Uterus (tissue), 3 donors: ENCODE measurements at regions not wholly inside any gene's neighbourhood (a gene's known extent, or its start where the extent isn't known, plus 50 kb on each side); places are given as distances from the start of the nearest gene placed in this dataset.

Source experiments
- DNase-seq, 2 donors: peaks; one replicate each; pipeline ENCODE4 v3.0.0-alpha.2; 2019 to 2020
- H3K27ac ChIP-seq, 2 donors: fragments of 200-600 bp; sonication (generic); 1 replicate in 1 of 2; 2 replicates in 1 of 2; pipeline ENCODE4 v1.5.1; 2016 to 2018
- H3K27me3 ChIP-seq, 2 donors: fragments of 200-600 bp; sonication (generic); one replicate each; pipeline ENCODE4 v1.5.1; 2018 to 2019; ENCODE audit warnings: control low read depth in 1 of 2
- H3K36me3 ChIP-seq, 2 donors: fragments of 200-600 bp; sonication (generic); one replicate each; pipeline ENCODE4 v1.5.1; 2019; ENCODE audit warnings: control low read depth in 1 of 2
- H3K4me1 ChIP-seq, 2 donors: fragments of 200-600 bp; sonication (generic); one replicate each; pipeline ENCODE4 v1.5.1; 2018 to 2019; ENCODE audit warnings: control low read depth in 1 of 2
- H3K4me3 ChIP-seq, 2 donors: fragments of 200-600 bp; sonication (generic); 1 replicate in 1 of 2; 2 replicates in 1 of 2; pipeline ENCODE4 v1.5.1; 2018 to 2019; ENCODE audit warnings: mild to moderate bottlenecking in 1 of 2
- H3K9me3 ChIP-seq, 2 donors: fragments of 200-600 bp; sonication (generic); one replicate each; pipeline ENCODE4 v1.5.1; 2019; ENCODE audit warnings: control low read depth in 1 of 2
- POLR2A ChIP-seq, 2 donors: fragments of 450-650 bp; IDR thresholded peaks; one replicate each; pipeline ENCODE4 v1.6.1; 2016; ENCODE audit warnings: antibody characterized with exemption in 2 of 2, mild to moderate bottlenecking in 1 of 2, moderate library complexity in 1 of 2
- intact Hi-C: fragments of 100-400 bp; cut with DNase I; formaldehyde crosslinking; loops from one replicate; pipeline ENCODE4 v1.15.1; 2023; ENCODE audit warnings: low total_unique reads
- TF ChIP-seq, protein P1 (sequence below), 4 experiments: fragments of 200-600 bp in 2 of 4; fragments of 450-650 bp in 2 of 4; sonication (generic) in 2 of 4; IDR thresholded peaks; one replicate each; pipeline ENCODE4 v1.5.1; 2016 to 2019; ENCODE audit warnings: antibody characterized with exemption in 4 of 4, mild to moderate bottlenecking in 2 of 4, moderate library complexity in 1 of 4
- donor health status: DM: yes; HTN: yes; CAD: no.

DNA sequence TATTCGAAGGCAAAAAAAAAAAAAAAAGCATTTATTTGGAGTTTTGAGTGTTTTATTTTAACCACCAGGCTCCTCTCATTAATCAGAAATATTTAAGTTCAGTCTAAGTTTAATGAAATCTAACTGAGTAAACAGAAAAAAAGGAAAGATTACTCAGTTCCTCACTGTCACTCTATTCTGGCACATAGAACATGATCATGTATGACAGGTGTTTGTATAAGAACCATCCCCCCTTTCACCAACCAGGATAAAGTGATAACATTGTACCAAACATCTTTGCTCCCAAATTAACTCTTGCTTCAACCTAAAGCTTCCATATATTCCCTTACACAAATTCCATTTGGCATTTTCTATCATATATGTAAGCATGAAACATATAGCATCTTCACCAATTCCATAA is 176.2 kb upstream of the HSF2 start:
- Histone ChIP-seq H3K9me3 (no peaks in the 10 kb centered on the region), H3K27ac (no peak overlapping the region), H3K4me1 (no peaks in the 10 kb centered on the region), H3K4me3 (no peak overlapping the region), H3K36me3 (no peaks in the 10 kb centered on the region), H3K27me3 (no peaks in the 10 kb centered on the region)
- intact Hi-C loops: no loop called here
- no peak for DNase-seq
- TF ChIP-seq, protein P1, sequence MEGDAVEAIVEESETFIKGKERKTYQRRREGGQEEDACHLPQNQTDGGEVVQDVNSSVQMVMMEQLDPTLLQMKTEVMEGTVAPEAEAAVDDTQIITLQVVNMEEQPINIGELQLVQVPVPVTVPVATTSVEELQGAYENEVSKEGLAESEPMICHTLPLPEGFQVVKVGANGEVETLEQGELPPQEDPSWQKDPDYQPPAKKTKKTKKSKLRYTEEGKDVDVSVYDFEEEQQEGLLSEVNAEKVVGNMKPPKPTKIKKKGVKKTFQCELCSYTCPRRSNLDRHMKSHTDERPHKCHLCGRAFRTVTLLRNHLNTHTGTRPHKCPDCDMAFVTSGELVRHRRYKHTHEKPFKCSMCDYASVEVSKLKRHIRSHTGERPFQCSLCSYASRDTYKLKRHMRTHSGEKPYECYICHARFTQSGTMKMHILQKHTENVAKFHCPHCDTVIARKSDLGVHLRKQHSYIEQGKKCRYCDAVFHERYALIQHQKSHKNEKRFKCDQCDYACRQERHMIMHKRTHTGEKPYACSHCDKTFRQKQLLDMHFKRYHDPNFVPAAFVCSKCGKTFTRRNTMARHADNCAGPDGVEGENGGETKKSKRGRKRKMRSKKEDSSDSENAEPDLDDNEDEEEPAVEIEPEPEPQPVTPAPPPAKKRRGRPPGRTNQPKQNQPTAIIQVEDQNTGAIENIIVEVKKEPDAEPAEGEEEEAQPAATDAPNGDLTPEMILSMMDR (IDR thresholded peaks at IDR 0.05): no peak
- no peak for TF ChIP-seq POLR2A (IDR thresholded peaks at IDR 0.05)

DNA sequence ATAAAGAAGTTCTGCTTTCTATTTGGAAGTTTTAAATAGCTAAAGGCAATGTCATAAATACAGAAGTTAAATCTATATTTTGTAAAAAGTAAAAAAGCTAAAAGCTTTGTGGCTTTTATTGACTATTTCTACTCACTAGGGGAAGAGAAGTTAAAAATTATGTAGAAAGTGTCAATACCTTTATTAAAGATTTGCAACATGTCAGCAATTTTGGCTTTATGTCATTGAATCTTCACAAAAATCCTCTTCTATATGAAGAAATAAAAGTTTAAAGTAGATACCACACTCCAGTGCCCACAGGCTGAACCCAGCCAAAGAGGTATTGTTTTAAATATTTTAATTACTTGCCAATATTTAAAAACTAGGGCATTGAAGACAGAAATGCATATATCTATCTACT is 160.6 kb upstream of the HSF2 start:
- Histone ChIP-seq H3K27ac (no peak overlapping the region), H3K9me3 (peaks cover 0 to 6% of the 10 kb centered on the region in 2 donors), H3K4me1 (no peaks in the 10 kb centered on the region), H3K36me3 (no peaks in the 10 kb centered on the region), H3K4me3 (no peak overlapping the region), H3K27me3 (no peaks in the 10 kb centered on the region)
- no peak for DNase-seq
- TF ChIP-seq POLR2A (IDR thresholded peaks at IDR 0.05): no peak
- TF ChIP-seq, protein P1 (IDR thresholded peaks at IDR 0.05): no peak
- intact Hi-C loops: no loop called here

DNA sequence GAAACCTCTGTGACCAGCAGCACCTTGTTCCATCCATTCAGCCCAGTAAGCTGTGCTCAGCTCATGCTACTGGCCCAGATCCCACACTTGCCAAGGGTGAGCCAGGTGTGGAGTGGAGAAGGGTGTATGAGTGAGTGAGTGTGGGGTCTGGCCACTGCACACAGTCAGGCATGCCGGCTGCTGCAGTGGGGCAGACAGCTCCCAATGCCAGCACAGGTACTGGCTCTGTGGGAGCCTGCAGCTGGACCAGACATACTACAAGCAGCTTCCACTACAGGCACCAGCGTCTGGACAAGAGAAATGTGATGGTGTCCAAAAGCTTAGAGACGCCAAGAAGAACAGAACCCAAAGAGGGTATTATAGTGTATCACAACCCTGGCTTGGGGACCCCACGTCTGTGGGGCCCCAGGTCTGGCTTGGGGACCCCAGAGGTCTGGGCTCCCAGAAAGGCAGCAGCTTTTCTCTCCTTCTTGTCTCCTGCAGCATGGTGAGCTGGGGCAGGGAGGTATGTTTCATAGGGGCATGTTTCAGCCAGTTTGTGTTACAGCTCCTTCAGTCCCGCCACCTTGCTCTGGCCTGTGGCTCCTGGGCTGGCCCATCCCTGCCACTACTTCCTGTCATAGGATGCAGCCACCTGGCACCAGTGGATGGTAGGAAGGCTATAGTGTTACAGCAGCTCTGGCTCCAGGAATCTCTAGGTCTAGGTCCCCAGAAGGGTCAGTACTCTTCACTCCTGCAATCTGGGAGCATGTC is 152.4 kb upstream of the HSF2 start:
- Histone ChIP-seq H3K36me3 (no peaks in the 10 kb centered on the region), H3K27ac (no peak overlapping the region), H3K4me1 (no peaks in the 10 kb centered on the region), H3K9me3 (no peaks in the 10 kb centered on the region), H3K4me3 (no peak overlapping the region), H3K27me3 (no peaks in the 10 kb centered on the region)
- intact Hi-C loops: no loop called here
- TF ChIP-seq, protein P1 (IDR thresholded peaks at IDR 0.05): no peak
- no peak for TF ChIP-seq POLR2A (IDR thresholded peaks at IDR 0.05)
- no peak for DNase-seq

DNA sequence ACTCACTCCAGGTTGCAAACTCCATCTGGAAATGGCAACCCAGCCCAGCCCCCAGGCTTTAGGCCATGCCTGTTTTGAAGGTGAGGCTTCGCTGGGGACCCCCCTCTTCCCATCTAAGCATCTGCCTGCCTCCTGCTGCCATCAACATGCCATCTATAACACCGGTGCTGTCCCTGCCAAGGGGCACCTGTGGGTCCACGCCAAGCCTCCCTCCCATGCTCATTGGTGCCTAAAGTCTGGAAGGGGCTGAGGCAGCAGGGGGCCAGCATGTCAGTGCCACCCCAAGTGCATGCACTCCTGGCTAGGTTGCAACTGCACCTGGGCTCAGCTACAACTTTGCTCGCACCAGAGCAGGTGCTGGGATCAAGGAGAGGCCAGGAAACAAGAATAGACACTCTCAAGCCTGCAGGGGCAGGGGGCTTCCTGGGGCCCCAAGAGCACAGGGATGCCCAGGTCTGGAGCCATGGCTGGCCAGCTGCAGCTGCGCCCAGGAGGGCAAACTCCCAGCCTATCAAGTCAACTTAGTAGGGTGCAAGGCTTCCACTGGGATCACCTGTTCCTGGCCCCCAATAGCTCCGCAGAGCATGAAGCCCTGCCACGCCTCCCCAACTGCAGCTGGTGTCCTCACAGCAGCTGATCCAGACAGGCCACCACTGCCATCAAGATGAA is 151.3 kb upstream of the HSF2 start:
- H3K36me3 ChIP-seq: no peaks in the 10 kb centered on the region
- intact Hi-C loops: no loop called here
- H3K9me3 ChIP-seq: no peaks in the 10 kb centered on the region
- no peak for DNase-seq
- H3K4me1 ChIP-seq: no peaks in the 10 kb centered on the region
- no peak overlapping the region for H3K4me3 ChIP-seq
- H3K27me3 ChIP-seq: no peaks in the 10 kb centered on the region
- no peak overlapping the region for H3K27ac ChIP-seq
- TF ChIP-seq, protein P1 (IDR thresholded peaks at IDR 0.05): no peak
- no peak for TF ChIP-seq POLR2A (IDR thresholded peaks at IDR 0.05)

DNA sequence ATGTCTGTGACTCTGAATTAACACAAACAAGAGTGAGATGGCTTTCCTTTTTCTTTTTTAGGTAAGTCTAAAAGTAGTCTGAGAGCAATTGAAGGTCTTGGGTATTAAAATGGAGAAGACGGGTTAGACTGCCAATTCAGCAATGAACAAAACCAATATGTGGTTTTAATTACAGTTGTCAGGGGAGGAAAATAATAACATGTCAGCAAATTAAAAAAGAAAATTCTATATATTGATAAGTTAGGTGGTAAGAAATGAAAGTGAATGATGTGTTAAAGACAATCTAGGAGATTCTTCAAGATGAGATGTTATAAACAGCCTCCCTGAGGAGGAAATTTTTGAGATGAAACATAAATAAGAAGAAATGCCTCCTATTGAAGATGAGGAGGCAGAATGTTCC is 150.6 kb upstream of the HSF2 start:
- H3K4me3 ChIP-seq: no peak overlapping the region
- intact Hi-C loops: no loop called here
- TF ChIP-seq POLR2A (IDR thresholded peaks at IDR 0.05): no peak
- TF ChIP-seq, protein P1 (IDR thresholded peaks at IDR 0.05): no peak
- no peak overlapping the region for H3K27ac ChIP-seq
- no peaks in the 10 kb centered on the region for H3K27me3 ChIP-seq
- no peaks in the 10 kb centered on the region for H3K36me3 ChIP-seq
- no peaks in the 10 kb centered on the region for H3K4me1 ChIP-seq
- no peak for DNase-seq
- no peaks in the 10 kb centered on the region for H3K9me3 ChIP-seq
